ENCODE measurements at regions not wholly inside any gene's neighbourhood (a gene's known extent, or its start where the extent isn't known, plus 50 kb on each side); places are given as distances from the start of the nearest gene placed in this dataset.

DNA sequence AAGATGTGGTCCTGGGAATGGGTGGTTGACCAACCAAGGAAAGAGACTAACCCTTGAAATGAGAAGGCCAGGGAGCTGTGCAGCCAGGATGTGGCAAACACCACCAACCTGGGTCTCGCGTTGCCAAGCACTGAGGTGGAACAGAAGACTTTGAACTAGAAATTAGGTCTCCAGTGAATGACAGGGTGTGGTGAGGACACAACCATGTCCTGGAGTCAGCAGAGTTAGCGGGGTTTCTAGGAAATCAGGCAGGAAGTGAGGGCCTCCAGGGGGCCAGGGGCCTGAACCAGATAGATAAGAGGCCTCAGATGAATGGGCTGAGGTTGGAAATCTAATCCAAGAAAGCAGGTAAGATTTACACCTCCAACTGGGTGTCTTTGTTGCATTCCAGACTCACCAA is 353.3 kb upstream of the ARID1B start:
- Histone ChIP-seq H3K27ac (ENCODE audit: low read length) (no peak overlapping the region), H3K9me2 (ENCODE audit: insufficient read depth, low read length) (no peaks in the 10 kb centered on the region), H2AFZ (ENCODE audit: low read depth, low read length) (no peak overlapping the region), H3K79me2 (replicated peaks; ENCODE audit: insufficient read depth, low read length) (no peaks in the 10 kb centered on the region), H3K9ac (ENCODE audit: low read length) (no peak overlapping the region), H3F3A (ENCODE audit: insufficient read depth, low read length, poor library complexity, severe bottlenecking) (no peaks in the 10 kb centered on the region), H3K27me3 (ENCODE audit: insufficient read depth, low read depth, low read length) (no peaks in the 10 kb centered on the region), H3K4me3 (ENCODE audit: low read length) (no peak overlapping the region), H3K36me3 (ENCODE audit: insufficient read depth, low read length) (no peaks in the 10 kb centered on the region), H3K4me2 (ENCODE audit: low read length) (no peak overlapping the region), H3K9me3 (ENCODE audit: low read length) (no peaks in the 10 kb centered on the region), H4K20me1 (ENCODE audit: insufficient read depth) (no peaks in the 10 kb centered on the region)
- TF ChIP-seq CTCF (IDR thresholded peaks at IDR 0.05; ENCODE audit: poor library complexity, severe bottlenecking) = no peak
- no peak for TF ChIP-seq TAF1 (IDR thresholded peaks at IDR 0.05; ENCODE audit: low read depth)

DNA sequence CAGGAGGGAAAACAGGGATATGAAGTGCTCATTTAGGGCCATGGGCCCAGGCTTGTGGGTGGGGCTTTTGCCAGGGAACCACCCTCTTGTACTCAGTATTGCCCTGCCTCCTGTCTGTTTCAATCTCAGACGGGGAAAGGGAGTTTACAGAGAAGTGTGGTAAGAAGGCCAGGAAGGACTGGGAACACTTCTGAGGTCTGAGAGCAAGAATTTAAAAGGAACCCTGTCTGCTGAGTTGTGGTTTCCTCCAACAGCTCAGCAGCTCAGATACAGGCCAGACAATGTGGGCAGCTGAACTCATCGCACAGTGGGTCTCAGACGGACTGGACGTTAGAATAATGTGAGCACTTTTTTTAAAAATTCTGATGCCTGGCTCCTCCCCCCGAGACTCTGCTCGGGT is 354.1 kb upstream of the ARID1B start:
- Histone ChIP-seq H3K4me3 (ENCODE audit: low read length) (no peak overlapping the region), H3K9me3 (ENCODE audit: low read length) (no peaks in the 10 kb centered on the region), H3K9me2 (ENCODE audit: insufficient read depth, low read length) (no peaks in the 10 kb centered on the region), H3F3A (ENCODE audit: insufficient read depth, low read length, poor library complexity, severe bottlenecking) (no peaks in the 10 kb centered on the region), H4K20me1 (ENCODE audit: insufficient read depth) (no peaks in the 10 kb centered on the region), H3K27ac (ENCODE audit: low read length) (no peak overlapping the region), H3K4me2 (ENCODE audit: low read length) (no peak overlapping the region), H3K27me3 (ENCODE audit: insufficient read depth, low read depth, low read length) (no peaks in the 10 kb centered on the region), H3K9ac (ENCODE audit: low read length) (no peak overlapping the region), H2AFZ (ENCODE audit: low read depth, low read length) (no peak overlapping the region), H3K36me3 (ENCODE audit: insufficient read depth, low read length) (no peaks in the 10 kb centered on the region), H3K79me2 (replicated peaks; ENCODE audit: insufficient read depth, low read length) (no peaks in the 10 kb centered on the region)
- TF ChIP-seq SMC3 (conservative IDR thresholded peaks at IDR 0.05; ENCODE audit: poor library complexity) (no peak), MXI1 (conservative IDR thresholded peaks at IDR 0.05; ENCODE audit: poor library complexity, severe bottlenecking) (no peak), REST (IDR thresholded peaks at IDR 0.05; ENCODE audit: borderline replicate concordance) (no peak), CTCF (IDR thresholded peaks at IDR 0.05; ENCODE audit: poor library complexity, severe bottlenecking) (no peak), EZH2 (IDR thresholded peaks at IDR 0.05; ENCODE audit: borderline replicate concordance, insufficient read depth, low read length, poor library complexity, severe bottlenecking) (no peak), POLR2AphosphoS5 (IDR thresholded peaks at IDR 0.05) (no peak), TAF1 (IDR thresholded peaks at IDR 0.05; ENCODE audit: low read depth) (no peak), EP300 (conservative IDR thresholded peaks at IDR 0.05; ENCODE audit: poor library complexity, severe bottlenecking) (no peak)

Measured in neural cell (in vitro differentiated cells).